Inflammatory macrophage (primary cell): ENCODE measurements at regions not wholly inside any gene's neighbourhood (a gene's known extent, or its start where the extent isn't known, plus 50 kb on each side); places are given as distances from the start of the nearest gene placed in this dataset.

Experiments
- DNase-seq, 2 donors: peaks; one replicate each; pipeline ENCODE4 v3.0.0-alpha.2; 2020 to 2022

DNA sequence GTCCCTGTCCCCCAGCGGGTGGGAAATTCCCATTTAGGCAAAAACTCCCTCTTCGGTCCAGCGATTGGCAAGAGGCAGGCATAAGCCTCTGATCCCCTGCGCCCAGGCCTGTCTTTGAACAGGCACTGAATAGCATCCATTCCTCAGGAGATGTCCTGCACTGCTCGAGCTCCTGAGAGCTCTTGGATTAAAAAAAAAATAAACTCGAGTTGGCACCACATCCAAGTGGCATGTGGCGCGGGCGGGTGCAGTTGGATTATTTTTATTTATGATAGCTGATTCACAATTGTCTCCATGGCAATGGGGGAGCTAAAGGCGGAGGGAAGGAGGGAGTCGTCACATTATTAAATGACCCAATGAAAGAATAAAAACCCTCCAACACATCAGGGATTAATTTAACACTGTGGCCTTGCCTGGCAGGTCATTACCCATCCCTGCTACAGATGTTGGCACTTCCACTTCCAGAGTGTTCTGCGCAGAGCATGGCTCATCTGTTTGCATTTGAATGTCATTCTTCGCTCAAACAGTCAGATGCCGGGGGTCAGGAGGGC lies 207.2 kb downstream of the AACS start:
- DNase-seq: no peak

DNA sequence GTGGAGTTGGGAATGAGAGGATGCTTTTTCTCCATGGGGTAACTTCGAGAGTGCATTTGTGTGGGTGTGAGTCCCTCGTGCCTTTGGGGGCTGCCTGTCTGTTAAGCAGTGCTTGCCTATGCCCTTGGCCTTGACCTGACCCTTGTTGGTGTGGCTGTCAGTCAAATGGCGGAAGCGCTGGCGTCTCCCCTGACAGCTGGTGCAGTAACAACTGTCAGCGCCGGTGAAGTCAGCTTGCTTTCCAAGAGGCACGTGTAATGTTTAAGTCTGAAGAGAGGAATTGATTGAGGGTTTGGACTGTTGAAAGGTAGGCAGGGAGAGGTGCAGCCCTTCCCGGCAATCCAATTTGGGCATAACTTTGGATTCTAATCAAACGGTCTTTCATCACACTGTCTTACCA lies 211.3 kb downstream of the AACS start:
- no peak for DNase-seq

DNA sequence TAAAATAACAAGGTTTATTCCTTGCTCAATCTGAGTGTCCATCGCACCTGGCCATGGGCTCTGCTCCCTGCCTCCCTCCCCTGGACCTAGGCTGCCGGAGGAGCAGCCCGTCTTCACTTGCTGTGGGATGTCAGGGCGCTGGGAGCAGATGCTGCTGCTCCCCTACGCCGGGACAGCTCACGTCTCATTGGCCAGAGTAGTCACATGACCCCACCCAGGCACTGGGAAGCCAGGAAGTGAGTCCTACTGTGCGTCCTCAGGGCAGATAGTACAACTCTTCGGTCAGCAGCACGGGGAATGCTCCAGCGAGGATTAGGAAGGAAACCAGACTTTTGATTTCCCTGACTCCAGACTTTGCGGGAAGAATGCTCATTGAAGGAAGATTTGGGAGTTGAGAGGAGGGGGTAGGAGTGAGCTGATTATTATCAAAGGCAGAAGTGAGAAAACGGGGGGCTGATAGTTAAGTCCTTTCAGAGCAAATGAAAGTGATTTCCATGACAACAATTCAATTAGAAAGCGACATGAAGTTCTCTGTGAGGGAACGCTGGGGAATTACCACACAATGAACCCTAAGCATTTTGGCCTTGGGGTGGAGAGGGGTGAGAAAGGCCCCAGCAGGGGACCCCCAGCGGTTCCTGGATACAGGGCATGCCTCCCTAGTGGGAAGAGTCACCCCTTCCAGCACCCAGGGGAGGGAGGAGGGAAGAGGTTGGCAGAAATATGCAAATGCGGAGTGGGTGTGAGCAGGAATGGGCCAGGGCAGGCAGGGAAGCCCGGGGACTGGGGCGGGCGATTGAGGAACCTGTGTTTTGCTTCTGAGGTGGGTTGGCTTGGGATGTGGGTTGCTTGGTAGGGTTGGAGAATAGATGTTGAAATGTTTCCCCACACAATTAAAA lies 215.5 kb downstream of the AACS start:
- DNase-seq: no peak

DNA sequence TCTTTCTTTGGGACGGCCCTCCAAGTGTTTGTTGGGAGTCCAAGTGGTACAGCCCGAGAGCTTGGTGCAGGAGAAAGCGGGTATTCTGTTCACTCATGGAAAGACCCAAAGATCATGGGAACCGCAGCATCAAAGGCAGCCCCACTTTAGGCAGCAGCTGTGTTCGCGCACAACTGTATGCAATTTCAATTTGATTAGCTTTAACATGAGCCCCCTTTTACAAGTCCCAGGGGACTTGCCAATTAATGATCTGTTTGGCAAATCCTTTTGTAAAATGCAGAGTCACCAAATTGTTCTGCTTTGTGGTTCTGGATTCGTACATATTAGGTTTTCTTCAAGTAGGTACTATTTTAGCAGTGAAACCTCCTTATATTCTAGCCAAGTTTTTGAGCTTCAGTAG lies 217.7 kb downstream of the AACS start:
- DNase-seq: no peak

DNA sequence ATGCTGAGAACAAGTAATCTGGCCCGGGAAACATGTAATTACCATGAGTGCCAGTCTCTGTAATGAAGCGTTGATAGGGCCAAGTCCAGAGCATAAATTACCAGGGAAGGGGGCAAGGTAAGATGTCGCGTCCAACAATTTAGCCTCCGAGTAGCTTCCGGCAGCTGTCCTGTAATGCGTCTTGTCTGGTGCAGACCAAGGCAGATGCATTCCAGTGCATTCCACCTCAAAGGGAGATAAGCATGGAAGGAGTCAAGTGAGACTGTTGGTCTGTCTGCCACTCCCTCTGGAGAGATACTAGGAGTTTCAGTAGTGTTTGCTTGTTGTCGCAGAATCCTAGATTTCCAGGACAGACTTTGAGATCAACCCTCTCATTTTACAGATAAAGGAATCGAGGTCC lies 218.3 kb downstream of the AACS start:
- no peak for DNase-seq

DNA sequence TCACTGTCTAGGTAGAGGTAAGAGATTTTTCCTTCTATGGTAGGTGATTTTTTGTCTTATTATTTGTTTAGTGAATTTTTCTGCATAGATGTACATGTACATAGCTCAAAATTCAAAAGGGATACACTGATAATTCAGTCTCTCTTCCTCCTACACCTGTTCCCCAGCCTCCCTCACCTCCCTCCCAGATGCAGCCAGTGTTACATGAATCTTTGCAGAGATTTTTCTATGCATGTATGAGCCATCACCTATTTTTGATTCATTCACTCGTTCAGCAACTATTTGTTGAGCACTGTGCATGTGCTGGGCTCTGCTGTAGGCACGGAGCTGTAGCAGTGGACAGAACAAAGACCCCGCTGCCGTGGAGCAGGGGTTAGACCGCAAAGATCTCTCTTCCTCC lies 218.9 kb downstream of the AACS start:
- no peak for DNase-seq

DNA sequence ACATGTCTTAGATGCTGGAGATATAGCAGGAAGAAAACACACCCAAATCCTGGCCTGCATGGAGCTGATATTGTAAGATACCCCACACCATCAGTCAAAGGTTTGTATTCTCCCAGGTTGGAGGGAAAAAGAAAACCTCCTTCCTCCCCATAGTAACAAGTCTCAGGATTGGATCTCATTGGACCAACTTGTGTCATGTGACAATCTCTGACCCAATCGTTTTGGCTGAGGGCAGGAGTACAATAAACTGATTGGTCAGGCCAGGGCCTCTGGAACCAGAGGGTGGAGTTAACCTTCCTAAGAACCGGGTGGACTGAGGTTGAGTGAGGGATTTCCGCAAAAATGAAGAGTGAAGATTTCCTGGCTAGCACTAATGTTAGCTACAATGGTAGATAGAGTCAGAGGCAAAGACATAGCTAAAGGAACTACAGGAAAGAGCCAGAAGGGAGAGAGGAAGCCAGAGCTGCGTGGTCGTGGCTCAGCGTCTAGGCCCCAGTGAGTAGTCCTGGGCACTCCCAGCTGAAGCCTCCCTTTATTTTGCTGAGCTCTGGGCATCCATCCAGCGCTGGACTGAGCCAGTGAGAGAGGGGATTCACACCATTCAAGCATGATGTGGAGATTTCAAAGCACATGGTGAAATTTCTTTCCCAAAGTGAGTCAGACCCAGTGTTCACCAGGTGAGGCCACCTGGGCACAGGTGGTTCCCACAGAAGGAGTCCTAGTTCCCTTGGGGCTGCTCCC lies 219.9 kb downstream of the AACS start:
- DNase-seq: no peak

DNA sequence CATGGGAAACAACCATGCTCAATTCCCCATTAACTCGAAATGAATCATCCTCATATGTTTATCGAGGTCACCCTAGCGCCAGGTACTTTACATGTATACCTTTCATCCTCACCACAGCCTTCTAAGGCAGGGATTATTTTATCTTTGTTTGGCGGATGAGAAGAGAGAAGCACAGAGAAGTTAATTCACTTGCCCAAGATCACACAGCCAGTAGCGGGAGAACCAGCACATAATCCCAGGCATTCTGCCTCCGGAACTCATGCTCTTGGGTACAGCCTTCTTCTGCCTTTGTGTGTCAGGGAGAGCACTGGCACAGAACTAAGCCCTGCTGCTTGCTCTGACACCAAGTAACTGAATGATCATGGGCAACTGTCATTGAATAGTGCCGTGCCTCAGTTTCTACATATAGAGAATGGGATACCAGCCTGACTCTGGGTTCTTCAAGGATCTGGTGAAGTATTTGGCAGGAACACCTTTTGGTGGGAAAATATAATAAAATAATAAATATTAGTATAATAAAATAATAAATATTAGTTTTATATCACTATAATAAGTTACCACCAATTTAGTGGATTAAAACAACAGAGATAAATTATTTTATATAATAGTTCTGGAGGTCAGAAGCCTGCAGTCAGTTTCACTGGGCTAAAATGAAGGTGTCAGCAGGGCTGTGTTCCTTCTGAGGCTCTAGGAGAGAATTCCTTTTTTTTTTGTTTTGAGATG lies 220.9 kb downstream of the AACS start:
- DNase-seq: no peak

DNA sequence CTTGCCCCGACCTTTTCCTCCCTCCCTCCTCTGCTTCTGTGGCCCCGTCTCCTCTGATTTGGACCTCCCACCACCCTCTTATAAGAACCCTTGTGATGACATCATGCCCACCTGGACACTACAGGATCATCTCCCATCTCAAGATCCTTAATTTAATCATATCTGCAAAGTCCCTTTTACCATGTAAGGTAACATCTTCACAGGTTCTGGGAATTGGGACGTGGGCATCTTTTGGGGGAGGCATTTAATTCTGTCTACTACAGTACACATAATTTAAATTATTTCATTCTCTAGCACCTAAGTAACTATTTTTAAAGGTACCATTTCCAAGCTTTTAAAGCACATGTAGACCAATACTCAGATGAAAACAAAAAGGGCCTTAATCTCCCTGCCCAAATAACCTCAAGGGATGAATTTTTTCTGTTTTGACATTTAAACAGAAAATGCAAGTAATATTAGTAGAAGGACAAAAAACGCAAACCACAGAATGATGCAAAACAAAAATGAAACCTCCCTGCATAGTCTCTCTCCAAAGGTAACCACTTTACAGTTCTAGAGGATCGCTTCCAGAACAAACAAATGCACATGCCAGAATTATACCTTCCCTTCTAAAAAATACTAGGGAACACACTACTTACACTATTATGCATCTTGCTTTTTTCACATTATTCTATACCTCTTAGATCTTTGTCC lies 222.1 kb downstream of the AACS start:
- DNase-seq: no peak

DNA sequence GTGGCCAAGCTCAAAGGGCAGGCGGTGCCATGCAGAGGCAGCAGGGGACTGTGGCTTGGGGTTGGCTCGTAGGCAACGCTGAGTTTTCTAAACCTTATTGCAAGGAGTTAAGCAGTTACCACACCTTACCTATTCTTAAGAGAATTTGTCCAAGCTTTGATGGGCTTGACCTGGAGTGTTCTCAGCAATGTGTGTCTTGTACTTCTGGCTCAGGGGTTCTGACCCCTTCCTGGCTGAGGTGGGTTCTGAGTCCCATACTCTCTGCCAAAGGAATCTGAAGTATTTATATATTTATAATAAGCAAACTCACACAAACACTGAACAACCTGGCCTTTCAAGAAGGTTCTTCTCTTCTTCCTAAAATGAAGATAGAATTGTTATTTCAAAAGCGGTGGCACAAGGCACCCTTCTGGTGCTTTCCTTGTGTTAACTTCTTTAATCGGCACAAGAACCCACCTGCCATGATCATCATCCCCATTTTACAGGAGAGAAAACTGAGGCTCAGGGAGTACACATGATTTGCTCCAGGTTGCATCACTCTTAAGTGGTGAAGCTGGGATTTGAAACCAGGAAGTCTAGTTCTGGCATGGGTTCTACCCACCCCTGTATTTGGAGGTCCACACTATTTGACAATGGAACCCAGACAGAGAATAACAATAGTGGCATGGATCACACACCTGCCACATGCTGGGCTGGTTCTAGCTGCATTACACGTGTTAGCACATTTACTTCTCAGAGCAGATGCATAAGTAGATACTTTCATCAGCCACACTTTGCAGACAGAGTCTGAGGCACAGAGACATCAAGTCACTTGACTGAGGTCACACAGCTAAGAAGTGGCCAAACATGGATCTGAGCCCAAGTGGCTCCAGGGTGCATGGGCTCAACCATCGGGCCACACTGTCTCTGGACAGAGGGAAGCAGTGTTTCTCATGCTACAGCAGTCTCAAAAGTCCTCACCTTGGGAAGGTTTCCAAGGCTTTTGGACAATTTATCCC lies 224.0 kb downstream of the AACS start:
- DNase-seq: no peak

DNA sequence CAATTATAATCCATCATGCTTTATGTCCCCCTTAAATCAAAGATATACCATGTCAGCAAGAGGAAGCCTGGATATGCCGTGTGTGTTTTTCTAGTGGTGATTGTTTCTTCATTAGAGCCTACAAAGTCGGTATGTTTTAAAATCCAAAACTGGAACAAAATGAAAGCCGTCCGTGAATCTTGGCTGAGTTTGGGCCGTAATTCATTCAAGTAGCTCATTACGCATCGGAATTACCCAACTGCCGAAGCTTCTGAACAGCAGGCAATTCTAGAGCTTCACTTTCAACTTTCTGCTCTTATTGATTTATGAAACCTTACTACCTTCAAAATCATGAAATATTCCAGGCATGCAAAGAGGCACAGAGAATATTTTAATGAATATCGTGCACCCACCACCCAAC lies 224.7 kb downstream of the AACS start:
- DNase-seq: no peak

DNA sequence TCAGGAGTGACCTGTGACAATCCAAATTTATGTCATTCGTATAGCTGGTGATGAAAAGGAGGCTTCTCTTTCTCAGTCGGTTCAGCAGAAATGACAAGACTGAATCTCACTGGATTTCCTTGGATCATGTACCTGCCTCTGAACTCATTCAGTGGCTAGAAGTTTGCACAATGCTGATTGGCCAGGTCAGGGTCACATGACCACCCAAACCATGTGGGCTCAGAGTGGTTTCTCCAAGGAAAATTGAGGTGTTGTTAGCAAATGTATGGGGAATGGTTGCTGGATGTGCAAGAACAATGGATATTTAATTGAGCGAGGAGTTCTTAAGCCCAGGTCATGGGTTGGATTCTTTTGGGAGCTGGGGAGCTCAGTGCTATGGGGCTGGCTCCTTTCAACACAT lies 227.5 kb downstream of the AACS start:
- no peak for DNase-seq

DNA sequence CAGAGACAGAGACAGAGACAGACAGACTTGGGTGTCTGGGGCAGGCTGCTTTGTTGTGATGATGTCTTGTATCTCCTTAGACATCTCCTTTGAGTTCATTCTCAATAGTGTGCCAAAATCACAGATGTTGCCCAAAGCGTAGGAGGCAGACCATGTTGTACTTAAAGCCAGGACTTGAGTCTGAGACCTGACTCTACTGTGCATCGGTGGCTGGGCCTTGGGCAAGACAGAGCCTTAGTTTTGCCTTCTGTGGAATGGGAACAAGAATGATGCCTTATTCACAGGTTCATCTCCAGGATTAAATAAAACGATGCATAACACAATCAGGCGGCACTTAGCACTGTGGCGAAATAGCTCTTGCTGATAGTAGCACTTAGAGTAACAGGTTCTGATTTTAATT lies 230.3 kb downstream of the AACS start:
- no peak for DNase-seq

DNA sequence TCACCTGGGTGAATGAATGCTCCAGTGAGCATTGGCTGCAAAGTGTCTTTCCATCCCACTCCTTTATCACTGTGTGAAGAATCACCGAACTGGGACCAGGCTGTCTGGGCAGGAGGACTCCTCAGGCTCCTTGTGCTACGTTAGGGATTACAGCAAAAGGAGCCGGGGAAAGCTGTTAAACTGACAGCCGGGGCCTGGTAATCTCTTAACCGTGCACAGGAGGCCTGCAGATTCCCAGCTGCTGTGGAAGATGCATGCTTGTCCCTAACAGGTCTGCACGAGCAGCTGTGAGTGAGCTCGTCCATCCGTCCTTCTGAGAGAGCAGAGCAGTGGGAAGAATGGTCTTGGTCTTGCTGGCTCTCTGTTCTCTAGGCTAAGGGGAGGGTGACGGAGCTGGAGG lies 231.5 kb downstream of the AACS start:
- no peak for DNase-seq

DNA sequence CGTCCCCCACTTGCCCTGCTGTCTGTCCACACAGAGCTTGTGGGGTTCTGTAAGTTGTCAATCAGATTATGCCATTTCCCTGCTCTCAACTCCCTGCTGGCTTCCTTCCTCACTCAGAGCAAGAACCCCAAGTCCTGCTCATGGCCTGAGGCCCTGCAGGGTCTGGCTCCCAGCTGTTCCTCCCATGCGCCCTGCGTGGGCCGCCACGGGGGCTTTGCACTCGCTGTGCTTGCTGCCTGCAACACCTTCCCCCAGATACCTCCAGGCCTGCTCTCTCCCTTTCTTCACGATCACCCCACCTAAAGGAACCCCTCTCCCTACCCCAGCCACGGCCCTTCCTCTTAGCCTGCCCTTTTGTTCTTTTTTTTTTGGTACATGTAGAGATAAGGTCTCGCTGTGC lies 234.6 kb downstream of the AACS start:
- DNase-seq: no peak

DNA sequence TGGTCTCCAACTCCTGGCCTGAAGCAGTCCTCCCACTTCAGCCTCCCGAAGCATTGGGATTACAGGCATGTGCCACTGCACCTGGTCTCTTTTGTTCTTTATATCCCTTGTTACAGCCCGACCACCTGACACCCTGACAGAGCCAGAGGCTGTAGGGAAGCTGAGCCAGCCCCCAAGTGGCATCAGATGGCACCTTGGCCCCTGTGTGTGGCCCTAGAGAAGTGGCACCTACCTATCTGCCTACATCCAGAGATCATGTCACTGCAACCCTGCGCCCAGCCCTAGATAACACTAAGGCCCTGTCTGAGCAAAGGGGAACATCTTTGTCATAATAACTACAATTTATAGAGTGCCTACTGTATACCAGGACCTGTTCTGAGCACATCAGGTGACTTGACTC lies 235.0 kb downstream of the AACS start:
- DNase-seq: no peak

DNA sequence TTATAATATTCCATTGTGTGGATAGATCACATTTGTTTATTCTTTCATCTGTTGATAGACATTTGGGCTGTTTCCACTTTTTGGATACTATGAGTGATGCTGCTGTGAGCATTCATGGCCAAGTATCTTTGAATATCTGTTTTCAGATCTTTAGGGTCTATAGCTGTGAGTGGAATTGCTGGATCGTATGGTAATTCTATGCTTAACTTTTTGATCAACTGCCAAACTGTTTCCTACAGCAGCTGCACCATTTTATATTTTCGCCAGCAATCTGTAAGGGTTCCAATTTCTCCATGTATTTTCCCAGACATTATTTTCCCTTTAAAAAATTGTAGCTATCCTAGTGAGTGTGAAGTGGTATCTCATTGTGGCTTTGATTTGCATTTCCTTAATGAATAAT lies 238.1 kb downstream of the AACS start:
- DNase-seq: no peak

DNA sequence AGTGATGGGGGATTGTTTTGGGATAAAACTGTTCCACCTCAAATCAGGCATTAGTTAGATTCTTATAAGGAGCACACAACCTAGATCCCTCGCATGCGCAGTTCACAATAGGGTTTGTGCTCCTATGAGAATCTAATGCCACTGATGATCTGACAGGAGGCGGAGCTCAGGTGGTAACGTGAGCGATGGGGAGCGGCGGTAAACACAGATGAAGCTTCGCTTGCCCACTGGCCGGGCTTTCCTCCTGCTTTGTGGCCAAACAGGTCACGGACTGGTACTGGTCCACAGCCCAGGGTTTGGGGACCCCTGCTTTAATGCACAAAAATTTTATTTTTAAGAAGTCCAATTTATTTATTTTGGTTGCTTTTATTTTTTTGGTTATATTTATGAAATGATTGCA lies 238.8 kb downstream of the AACS start:
- DNase-seq: no peak

DNA sequence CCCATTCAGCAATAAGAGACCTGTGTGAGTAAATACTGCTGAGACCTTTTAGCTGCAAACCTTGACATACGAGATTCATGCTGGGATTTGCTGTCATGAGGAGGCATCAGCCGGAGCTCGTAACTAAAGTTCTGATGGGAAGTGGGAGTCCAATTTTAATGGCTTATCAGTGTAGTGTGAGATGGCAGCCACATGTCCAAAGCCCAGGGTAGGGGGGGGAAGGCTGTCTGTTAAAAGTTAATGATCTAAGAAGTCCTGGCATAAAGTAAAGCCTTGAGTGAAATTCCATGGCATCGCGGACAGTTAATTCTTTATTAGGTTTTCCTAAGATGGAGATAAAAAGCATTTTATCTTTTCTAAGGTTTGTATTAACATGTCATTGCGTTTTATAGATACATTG lies 240.0 kb downstream of the AACS start:
- no peak for DNase-seq

DNA sequence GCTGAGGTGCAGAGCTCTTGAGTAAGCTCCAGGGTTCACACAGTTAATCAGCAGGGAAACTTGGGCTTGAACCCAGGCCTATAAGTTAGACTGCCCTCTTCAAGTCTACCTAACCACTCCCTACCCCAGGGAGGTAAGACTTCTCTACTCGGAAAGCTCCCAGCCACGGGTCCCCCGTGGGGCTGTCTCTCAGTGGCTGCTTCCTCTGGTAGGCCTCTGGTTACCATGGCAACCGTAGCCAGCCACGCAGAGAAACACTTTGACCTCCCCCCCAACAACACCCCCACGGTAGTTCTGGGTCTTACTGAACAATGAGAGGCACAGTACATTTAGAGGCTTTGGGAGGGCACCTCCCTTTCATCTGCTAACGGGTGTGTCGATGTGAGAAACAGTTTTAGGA lies 245.2 kb downstream of the AACS start:
- no peak for DNase-seq

DNA sequence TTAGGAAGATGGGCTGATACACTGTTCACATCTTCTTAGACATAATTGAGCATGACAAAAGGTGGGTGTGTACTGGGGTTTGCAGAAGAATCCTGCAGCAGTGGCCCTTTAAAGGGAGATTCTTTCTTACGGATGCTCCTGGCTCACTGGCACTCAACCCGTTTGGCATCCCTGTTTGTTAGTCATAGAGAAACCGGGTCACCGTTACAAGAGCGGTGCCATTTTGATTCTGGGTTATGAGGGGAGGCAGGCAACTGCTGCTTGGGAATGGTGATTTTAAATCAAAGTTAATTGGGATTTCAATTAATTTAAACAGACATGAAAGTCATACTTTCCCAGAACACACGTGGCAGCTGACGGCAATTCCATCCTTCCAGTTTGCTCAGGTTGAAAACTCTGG lies 245.8 kb downstream of the AACS start:
- no peak for DNase-seq
